ENCODE measurements at regions not wholly inside any gene's neighbourhood (a gene's known extent, or its start where the extent isn't known, plus 50 kb on each side); places are given as distances from the start of the nearest gene placed in this dataset.

DNA sequence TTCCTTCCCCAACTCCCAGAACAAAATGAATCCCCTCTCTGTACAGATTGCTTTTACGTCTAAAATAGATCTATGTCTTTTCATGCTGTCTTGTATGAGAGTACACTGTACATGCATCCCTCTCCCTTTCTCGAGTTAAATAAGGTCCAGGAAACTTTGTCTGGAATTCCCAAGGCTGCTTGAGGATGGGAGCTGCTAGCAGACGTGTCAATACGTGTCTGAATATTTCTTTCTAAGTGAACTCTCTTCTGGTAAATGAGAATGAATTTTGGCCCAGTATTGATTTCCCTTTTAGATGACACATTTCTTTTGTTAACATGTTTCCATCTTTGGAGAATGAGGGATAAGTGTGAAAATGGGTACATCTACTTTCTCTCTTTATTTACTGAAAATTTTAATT is 59.6 kb upstream of the GAS1 start:
- Histone ChIP-seq H3K9ac (ENCODE audit: insufficient read depth in 1 of 2, low read length in 2 of 2) (no peak overlapping the region), H3K4me1 (ENCODE audit: control insufficient read depth in 5 of 5, insufficient read depth in 5 of 5, low read length in 5 of 5) (peaks cover 0 to 13% (median 6%) of the 10 kb centered on the region in 5 donors), H3K4me3 (no peak overlapping the region), H3K36me3 (ENCODE audit: control insufficient read depth in 4 of 4, insufficient read depth in 4 of 4, low read length in 4 of 4) (no peaks in the 10 kb centered on the region), H3K27ac (ENCODE audit: low read depth in 1 of 2, low read length in 1 of 2) (no peak overlapping the region), H3K9me3 (ENCODE audit: control insufficient read depth in 4 of 4, insufficient read depth in 3 of 4, low read length in 3 of 4) (peaks cover 0 to 3% (median under 1%) of the 10 kb centered on the region in 4 donors), H3K27me3 (ENCODE audit: control insufficient read depth in 3 of 3, insufficient read depth in 3 of 3, low read length in 2 of 3) (no peaks in the 10 kb centered on the region)
- DNase-seq: no peak
- TF ChIP-seq CTCF (IDR thresholded peaks at IDR 0.05; ENCODE audit: control extremely low read depth, extremely low read depth): no peak
- 89 to 94% methylated on average over 4 of the region's 4 CpGs for WGBS, 2 donors
- ATAC-seq (ENCODE audit: insufficient read depth, low FRiP score): no peak

- no peak for TF ChIP-seq CTCF (IDR thresholded peaks at IDR 0.05; ENCODE audit: control extremely low read depth, extremely low read depth)
- Histone ChIP-seq H3K27me3 (ENCODE audit: control insufficient read depth in 3 of 3, insufficient read depth in 3 of 3, low read length in 2 of 3) (no peaks in the 10 kb centered on the region), H3K36me3 (ENCODE audit: control insufficient read depth in 4 of 4, insufficient read depth in 4 of 4, low read length in 4 of 4) (no peaks in the 10 kb centered on the region), H3K4me3 (no peak overlapping the region), H3K4me1 (ENCODE audit: control insufficient read depth in 5 of 5, insufficient read depth in 5 of 5, low read length in 5 of 5) (peaks cover 0 to 13% (median 6%) of the 10 kb centered on the region in 5 donors), H3K9me3 (ENCODE audit: control insufficient read depth in 4 of 4, insufficient read depth in 3 of 4, low read length in 3 of 4) (peaks cover 0 to 3% (median under 1%) of the 10 kb centered on the region in 4 donors), H3K9ac (ENCODE audit: insufficient read depth in 1 of 2, low read length in 2 of 2) (no peak overlapping the region), H3K27ac (ENCODE audit: low read depth in 1 of 2, low read length in 1 of 2) (no peak overlapping the region)
- 74 to 77% methylated on average over 4 of the region's 4 CpGs for WGBS, 2 donors
- ATAC-seq (ENCODE audit: insufficient read depth, low FRiP score) (no peak), DNase-seq (peak in 2 of 3 donors; percentile 43 to 53)
These were observed 60.5 kb upstream of the GAS1 start for GRCh38 chr9:87007711-87008366.

- WGBS, 2 donors: 69 to 86% methylated on average over 4 of the region's 4 CpGs
- no peak overlapping the region for H3K9ac ChIP-seq (ENCODE audit: insufficient read depth in 1 of 2, low read length in 2 of 2)
- peaks cover 0 to 3% (median under 1%) of the 10 kb centered on the region in 4 donors for H3K9me3 ChIP-seq (ENCODE audit: control insufficient read depth in 4 of 4, insufficient read depth in 3 of 4, low read length in 3 of 4)
- H3K27ac ChIP-seq (ENCODE audit: low read depth in 1 of 2, low read length in 1 of 2): no peak overlapping the region
- no peak for TF ChIP-seq CTCF (IDR thresholded peaks at IDR 0.05; ENCODE audit: control extremely low read depth, extremely low read depth)
- peak in 1 of 3 donors; percentile 25 for DNase-seq
- no peaks in the 10 kb centered on the region for H3K36me3 ChIP-seq (ENCODE audit: control insufficient read depth in 4 of 4, insufficient read depth in 4 of 4, low read length in 4 of 4)
- ATAC-seq (ENCODE audit: insufficient read depth, low FRiP score): no peak
- H3K4me1 ChIP-seq (ENCODE audit: control insufficient read depth in 5 of 5, insufficient read depth in 5 of 5, low read length in 5 of 5): peaks cover 0 to 13% (median 6%) of the 10 kb centered on the region in 5 donors
- H3K27me3 ChIP-seq (ENCODE audit: control insufficient read depth in 3 of 3, insufficient read depth in 3 of 3, low read length in 2 of 3): no peaks in the 10 kb centered on the region
- no peak overlapping the region for H3K4me3 ChIP-seq
These were observed 61.4 kb upstream of the GAS1 start for GRCh38 chr9:87008667-87009066.

DNA sequence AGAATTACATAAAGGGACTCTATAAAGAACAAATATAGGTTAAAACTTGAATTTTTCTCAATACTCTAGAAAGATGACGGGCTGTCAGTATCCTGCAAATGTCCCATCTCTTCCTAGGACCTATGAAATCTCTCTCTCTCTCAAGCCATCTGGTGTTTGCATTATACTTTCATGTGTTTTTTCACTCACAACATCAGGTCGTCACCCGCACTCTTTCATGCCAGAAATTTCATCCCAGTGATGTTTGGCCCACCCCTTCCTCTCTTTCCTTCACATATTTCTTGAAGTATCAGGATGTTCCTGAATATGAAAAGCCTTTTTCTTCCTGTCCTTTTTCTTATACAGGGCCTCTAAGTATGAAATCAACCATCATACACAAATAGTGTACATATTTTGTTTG is 63.3 kb upstream of the GAS1 start:
- 80 to 88% methylated on average over 3 of the region's 3 CpGs for WGBS, 2 donors
- Histone ChIP-seq H3K4me1 (ENCODE audit: control insufficient read depth in 5 of 5, insufficient read depth in 5 of 5, low read length in 5 of 5) (peaks cover 0 to 13% (median 6%) of the 10 kb centered on the region in 5 donors), H3K9ac (ENCODE audit: insufficient read depth in 1 of 2, low read length in 2 of 2) (no peak overlapping the region), H3K27me3 (ENCODE audit: control insufficient read depth in 3 of 3, insufficient read depth in 3 of 3, low read length in 2 of 3) (no peaks in the 10 kb centered on the region), H3K27ac (ENCODE audit: low read depth in 1 of 2, low read length in 1 of 2) (no peak overlapping the region), H3K36me3 (ENCODE audit: control insufficient read depth in 4 of 4, insufficient read depth in 4 of 4, low read length in 4 of 4) (no peaks in the 10 kb centered on the region), H3K9me3 (ENCODE audit: control insufficient read depth in 4 of 4, insufficient read depth in 3 of 4, low read length in 3 of 4) (peaks cover 0 to 2% (median 0%) of the 10 kb centered on the region in 4 donors), H3K4me3 (no peak overlapping the region)
- TF ChIP-seq CTCF (IDR thresholded peaks at IDR 0.05; ENCODE audit: control extremely low read depth, extremely low read depth): no peak
- no peak for ATAC-seq (ENCODE audit: insufficient read depth, low FRiP score)
- no peak for DNase-seq

All from lung (tissue), 11 donors.